ENCODE measurements at regions not wholly inside any gene's neighbourhood (a gene's known extent, or its start where the extent isn't known, plus 50 kb on each side); places are given as distances from the start of the nearest gene placed in this dataset.

- no peak for TF ChIP-seq POLR2AphosphoS5 (IDR thresholded peaks at IDR 0.05; ENCODE audit: low read depth, low read length)
- no peak for TF ChIP-seq YY1 (IDR thresholded peaks at IDR 0.05; ENCODE audit: low read depth)
- TF ChIP-seq CTCF (IDR thresholded peaks at IDR 0.05) = no peak
- no peak for TF ChIP-seq REST (IDR thresholded peaks at IDR 0.05; ENCODE audit: low read depth, low read length)
- no peak for TF ChIP-seq RAD21 (IDR thresholded peaks at IDR 0.05; ENCODE audit: low read length)
- TF ChIP-seq EP300 (IDR thresholded peaks at IDR 0.05; ENCODE audit: borderline replicate concordance in 1 of 2, low read depth in 1 of 2, low read length in 1 of 2) = no peak
- no peak for TF ChIP-seq JUND (IDR thresholded peaks at IDR 0.05)
These were observed 83.5 kb downstream of the KLF6 start for GRCh38 chr10:3701491-3701890.

Measured in SK-N-SH (cell line).